Amygdala (tissue), 56 donors: ENCODE measurements at regions not wholly inside any gene's neighbourhood (a gene's known extent, or its start where the extent isn't known, plus 50 kb on each side); places are given as distances from the start of the nearest gene placed in this dataset.
"Not testable (repeated sequence)": the region's sequence is repeated elsewhere in the genome, so short reads cannot be mapped to it uniquely, and the experiment has no call there.

Experiments used
- DNase-seq, 56 donors: peaks; one replicate each; lab custom pipeline; 2025; lab: John Stamatoyannopoulos, UW

GRCh38 chr13:44757671-44758070, 181.5 kb upstream of the TSC22D1 start:
- no peak for DNase-seq

- DNase-seq = no peak
Observed at GRCh38 chr13:44756276-44756810, 180.2 kb upstream of the TSC22D1 start.

GRCh38 chr13:44755872-44756271, 179.7 kb upstream of the TSC22D1 start:
- DNase-seq = no peak

- no peak for DNase-seq
Observed at GRCh38 chr13:44752164-44752563, 176.0 kb upstream of the TSC22D1 start.

- DNase-seq = no peak
Observed at GRCh38 chr13:44750630-44751029, 174.5 kb upstream of the TSC22D1 start.

- no peak for DNase-seq
Observed at GRCh38 chr13:44749906-44750305, 173.8 kb upstream of the TSC22D1 start.

GRCh38 chr13:44748439-44748838, 172.3 kb upstream of the TSC22D1 start:
- DNase-seq = no peak

- DNase-seq = no peak
Observed at GRCh38 chr13:44747179-44747578, 171.0 kb upstream of the TSC22D1 start.

- no peak for DNase-seq
Observed at GRCh38 chr13:44746690-44747089, 170.6 kb upstream of the TSC22D1 start.

GRCh38 chr13:44744880-44745633, 168.9 kb upstream of the TSC22D1 start:
- no peak for DNase-seq

- no peak for DNase-seq
Observed at GRCh38 chr13:44739539-44739938, 163.4 kb upstream of the TSC22D1 start.

GRCh38 chr13:44739120-44739519, 163.0 kb upstream of the TSC22D1 start:
- no peak for DNase-seq

- DNase-seq = no peak
Observed at GRCh38 chr13:44738463-44738862, 162.3 kb upstream of the TSC22D1 start.

- no peak for DNase-seq
Observed at GRCh38 chr13:44735806-44736205, 159.7 kb upstream of the TSC22D1 start.

GRCh38 chr13:44734201-44734707, 158.1 kb upstream of the TSC22D1 start:
- DNase-seq = no peak

- DNase-seq = no peak
Observed at GRCh38 chr13:44732503-44733098, 156.5 kb upstream of the TSC22D1 start.

- DNase-seq = no peak
Observed at GRCh38 chr13:44730851-44731250, 154.7 kb upstream of the TSC22D1 start.

GRCh38 chr13:44730099-44730498, 154.0 kb upstream of the TSC22D1 start:
- DNase-seq = no peak

GRCh38 chr13:44727591-44727990, 151.5 kb upstream of the TSC22D1 start:
- DNase-seq = not testable (repeated sequence)

- DNase-seq = no peak
Observed at GRCh38 chr13:44726778-44727177, 150.6 kb upstream of the TSC22D1 start.

GRCh38 chr13:44726214-44726613, 150.1 kb upstream of the TSC22D1 start:
- DNase-seq = no peak
